OCI-LY1 (cell line): ENCODE measurements at regions not wholly inside any gene's neighbourhood (a gene's known extent, or its start where the extent isn't known, plus 50 kb on each side); places are given as distances from the start of the nearest gene placed in this dataset.

ENCODE experiments used
- H2AFZ ChIP-seq: fragments of 200-600 bp; sonication (generic), shearing (Covaris generic); 2 replicates; pipeline ENCODE4 v1.6.0; 2014; ENCODE audit warnings: antibody characterized with exemption, mild to moderate bottlenecking, low read length
- H3F3A ChIP-seq: fragments of 200-600 bp; sonication (generic), shearing (Covaris generic); 2 replicates; pipeline ENCODE4 v1.6.0; 2014; ENCODE audit warnings: mild to moderate bottlenecking, antibody characterized with exemption, low read length, moderate library complexity; ENCODE audit not compliant: insufficient read depth
- H3K27ac ChIP-seq: fragments of 200-600 bp; sonication (generic); 2 replicates; pipeline ENCODE4 v1.5.1; 2014; ENCODE audit warnings: low read length, mixed run types, mild to moderate bottlenecking, low read depth; ENCODE audit not compliant: poor library complexity, severe bottlenecking
- H3K27me3 ChIP-seq: fragments of 200-600 bp; sonication (generic); 2 replicates; pipeline ENCODE4 v1.6.0; 2014; ENCODE audit warnings: antibody characterized with exemption, mild to moderate bottlenecking, low read length, moderate library complexity; ENCODE audit not compliant: insufficient read depth
- H3K36me3 ChIP-seq: fragments of 200-600 bp; sonication (generic); 2 replicates; pipeline ENCODE4 v1.6.1; 2014; ENCODE audit warnings: mild to moderate bottlenecking, antibody characterized with exemption, low read length, moderate library complexity, mixed read lengths; ENCODE audit not compliant: insufficient read depth
- H3K4me1 ChIP-seq: fragments of 200-600 bp; sonication (generic); 2 replicates; pipeline ENCODE4 v1.5.1; 2014; ENCODE audit warnings: mild to moderate bottlenecking, low read length, moderate library complexity; ENCODE audit not compliant: insufficient read depth, severe bottlenecking
- H3K4me2 ChIP-seq: fragments of 200-600 bp; sonication (generic), shearing (Covaris generic); 2 replicates; pipeline ENCODE4 v1.6.1; 2014; ENCODE audit warnings: low read length
- H3K4me3 ChIP-seq: fragments of 200-600 bp; sonication (generic); 2 replicates; pipeline ENCODE4 v1.5.1; 2014; ENCODE audit warnings: low read length, low read depth, mild to moderate bottlenecking, mixed read lengths; ENCODE audit not compliant: poor library complexity, severe bottlenecking
- H3K79me2 ChIP-seq: fragments of 200-600 bp; shearing (Covaris generic); 2 replicates; pipeline ENCODE4 v1.6.1; 2016; ENCODE audit warnings: mixed run types, low read length, mixed read lengths; ENCODE audit not compliant: insufficient read depth
- H3K9ac ChIP-seq: fragments of 200-600 bp; sonication (generic), shearing (Covaris generic); 2 replicates; pipeline ENCODE4 v1.6.1; 2014; ENCODE audit warnings: mild to moderate bottlenecking, low read length, mixed read lengths
- H3K9me2 ChIP-seq: fragments of 200-600 bp; sonication (generic), shearing (Covaris generic); 2 replicates; pipeline ENCODE4 v1.6.1; 2014; ENCODE audit warnings: low read depth, mild to moderate bottlenecking, low read length, mixed read lengths
- H3K9me3 ChIP-seq: fragments of 200-600 bp; shearing (Covaris generic); 2 replicates; pipeline ENCODE4 v1.6.1; 2014; ENCODE audit warnings: low read length, mixed read lengths
- H4K20me1 ChIP-seq: fragments of 200-600 bp; sonication (generic), shearing (Covaris generic); 2 replicates; pipeline ENCODE4 v1.6.0; 2016; ENCODE audit warnings: mild to moderate bottlenecking, low read length; ENCODE audit not compliant: insufficient read depth
- EZH2 ChIP-seq: fragments of 200-600 bp; sonication (generic), shearing (Covaris generic); IDR thresholded peaks from 2 replicates; pipeline ENCODE4 v1.8.0; 2017; ENCODE audit warnings: borderline replicate concordance, mixed run types, mild to moderate bottlenecking, antibody characterized with exemption, low read length, moderate library complexity, mixed read lengths
- TF ChIP-seq, protein P1 (sequence below): fragments of 200-600 bp; sonication (generic), shearing (Covaris generic); IDR thresholded peaks from 2 replicates; pipeline ENCODE4 v1.5.1; 2017; ENCODE audit warnings: mild to moderate bottlenecking, antibody characterized with exemption, low read length, moderate library complexity, mixed read lengths

DNA sequence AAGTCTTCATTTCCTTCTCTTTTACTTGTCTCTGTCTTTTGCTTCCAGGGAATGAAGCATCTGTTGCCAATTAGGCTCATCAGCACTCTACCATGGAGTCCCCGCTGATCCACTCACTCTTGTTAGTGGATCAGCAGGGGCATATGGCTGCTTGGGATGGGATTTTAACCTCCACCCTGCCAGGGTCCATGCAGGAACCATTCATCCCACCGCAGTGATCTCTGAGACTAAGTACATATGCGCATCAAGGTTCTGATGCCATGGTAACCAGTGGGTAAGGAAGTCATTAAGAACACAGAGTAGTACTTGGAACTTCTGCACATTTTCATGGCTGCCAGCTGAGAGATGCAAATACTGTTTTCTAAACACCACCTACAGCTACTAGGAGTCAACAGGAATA, 374.0 kb upstream of the ALCAM start:
- Histone ChIP-seq H3K4me1 (no peaks in the 10 kb centered on the region), H3K4me2 (no peak overlapping the region), H3K9me2 (no peaks in the 10 kb centered on the region), H3K27me3 (no peaks in the 10 kb centered on the region), H3F3A (no peaks in the 10 kb centered on the region), H4K20me1 (no peaks in the 10 kb centered on the region), H3K79me2 (no peaks in the 10 kb centered on the region), H2AFZ (no peak overlapping the region), H3K9ac (no peak overlapping the region), H3K36me3 (no peaks in the 10 kb centered on the region), H3K4me3 (no peak overlapping the region), H3K9me3 (peaks cover 1% of the 10 kb centered on the region; the same call in 1 of the 2 replicates), H3K27ac (no peak overlapping the region)
- TF ChIP-seq EZH2, result no peak
- TF ChIP-seq, protein P1, sequence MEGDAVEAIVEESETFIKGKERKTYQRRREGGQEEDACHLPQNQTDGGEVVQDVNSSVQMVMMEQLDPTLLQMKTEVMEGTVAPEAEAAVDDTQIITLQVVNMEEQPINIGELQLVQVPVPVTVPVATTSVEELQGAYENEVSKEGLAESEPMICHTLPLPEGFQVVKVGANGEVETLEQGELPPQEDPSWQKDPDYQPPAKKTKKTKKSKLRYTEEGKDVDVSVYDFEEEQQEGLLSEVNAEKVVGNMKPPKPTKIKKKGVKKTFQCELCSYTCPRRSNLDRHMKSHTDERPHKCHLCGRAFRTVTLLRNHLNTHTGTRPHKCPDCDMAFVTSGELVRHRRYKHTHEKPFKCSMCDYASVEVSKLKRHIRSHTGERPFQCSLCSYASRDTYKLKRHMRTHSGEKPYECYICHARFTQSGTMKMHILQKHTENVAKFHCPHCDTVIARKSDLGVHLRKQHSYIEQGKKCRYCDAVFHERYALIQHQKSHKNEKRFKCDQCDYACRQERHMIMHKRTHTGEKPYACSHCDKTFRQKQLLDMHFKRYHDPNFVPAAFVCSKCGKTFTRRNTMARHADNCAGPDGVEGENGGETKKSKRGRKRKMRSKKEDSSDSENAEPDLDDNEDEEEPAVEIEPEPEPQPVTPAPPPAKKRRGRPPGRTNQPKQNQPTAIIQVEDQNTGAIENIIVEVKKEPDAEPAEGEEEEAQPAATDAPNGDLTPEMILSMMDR, result no peak

DNA sequence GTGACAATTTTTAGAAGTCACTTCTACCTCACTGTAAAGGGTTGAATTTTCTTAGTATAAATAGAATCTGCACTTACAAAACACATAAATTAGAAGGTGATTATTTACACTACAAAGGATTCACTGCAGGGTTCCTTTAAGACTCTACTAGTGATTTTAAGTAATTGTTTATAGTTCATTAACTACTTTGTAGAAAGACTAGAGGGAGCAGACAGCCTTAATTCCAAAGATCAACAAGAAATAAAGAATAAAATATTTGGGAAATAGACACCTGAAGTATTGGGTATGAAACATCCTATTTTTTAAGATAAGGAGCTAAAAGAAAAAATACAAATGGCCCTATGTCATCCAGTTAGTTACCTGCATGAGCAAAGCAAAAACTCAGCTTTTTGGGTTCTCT, 360.5 kb upstream of the ALCAM start:
- Histone ChIP-seq H3F3A (no peaks in the 10 kb centered on the region), H3K4me1 (no peaks in the 10 kb centered on the region), H4K20me1 (no peaks in the 10 kb centered on the region), H3K36me3 (no peaks in the 10 kb centered on the region), H3K27ac (no peak overlapping the region), H3K9me3 (no peaks in the 10 kb centered on the region), H3K27me3 (no peaks in the 10 kb centered on the region), H2AFZ (no peak overlapping the region), H3K79me2 (no peaks in the 10 kb centered on the region), H3K4me3 (no peak overlapping the region), H3K9ac (no peak overlapping the region), H3K9me2 (no peaks in the 10 kb centered on the region), H3K4me2 (no peak overlapping the region)
- no peak for TF ChIP-seq EZH2
- TF ChIP-seq, protein P1, result no peak

DNA sequence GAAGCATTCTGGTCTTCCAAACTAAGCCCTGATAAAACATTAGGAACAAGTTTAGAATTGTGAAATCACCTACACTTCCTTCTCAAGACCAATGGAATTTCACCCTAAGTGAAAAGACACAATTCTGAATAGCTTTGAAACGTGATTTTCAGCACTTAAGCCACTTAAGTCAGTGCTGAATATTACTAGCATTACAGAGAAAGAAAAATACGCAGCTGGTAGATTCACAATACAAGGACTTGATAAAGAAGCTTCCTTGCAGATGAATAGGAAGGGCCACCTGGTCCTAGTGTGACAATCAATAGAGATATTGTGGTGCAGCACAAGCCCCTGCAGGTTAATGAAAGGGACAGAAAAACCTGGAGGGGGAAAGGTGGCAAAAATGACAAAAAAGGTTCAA, 353.1 kb upstream of the ALCAM start:
- H3K79me2 ChIP-seq, result no peaks in the 10 kb centered on the region
- H3K9ac ChIP-seq, result no peak overlapping the region
- H3K4me3 ChIP-seq, result no peak overlapping the region
- no peaks in the 10 kb centered on the region for H3K9me2 ChIP-seq
- TF ChIP-seq EZH2, result no peak
- TF ChIP-seq, protein P1, result no peak
- no peak overlapping the region for H3K27ac ChIP-seq
- H3K4me1 ChIP-seq, result no peaks in the 10 kb centered on the region
- no peaks in the 10 kb centered on the region for H4K20me1 ChIP-seq
- no peaks in the 10 kb centered on the region for H3K36me3 ChIP-seq
- H3K9me3 ChIP-seq, result no peaks in the 10 kb centered on the region
- no peak overlapping the region for H3K4me2 ChIP-seq
- no peaks in the 10 kb centered on the region for H3F3A ChIP-seq
- no peaks in the 10 kb centered on the region for H3K27me3 ChIP-seq
- H2AFZ ChIP-seq, result no peak overlapping the region
